ENCODE measurements at regions not wholly inside any gene's neighbourhood (a gene's known extent, or its start where the extent isn't known, plus 50 kb on each side); places are given as distances from the start of the nearest gene placed in this dataset.

GRCh38 chr7:67371429-67372305, 375.0 kb downstream of the TYW1 start:
- peak; percentile 93 for TF ChIP-seq CTCF (IDR thresholded peaks at IDR 0.05; ENCODE audit: low read depth, low read length, poor library complexity, severe bottlenecking)
- TF ChIP-seq EZH2phosphoT487 (IDR thresholded peaks at IDR 0.05; ENCODE audit: borderline replicate concordance, low read length), result no peak

Data from DOHH2 (cell line).